ENCODE measurements at regions not wholly inside any gene's neighbourhood (a gene's known extent, or its start where the extent isn't known, plus 50 kb on each side); places are given as distances from the start of the nearest gene placed in this dataset.

GRCh38 chr19:29012457-29012856, 200.5 kb downstream of the UQCRFS1 start:
- DNase-seq (ENCODE audit: low read depth in 1 of 2, low spot score in 1 of 2) = no peak

GRCh38 chr19:29010276-29010675, 202.7 kb downstream of the UQCRFS1 start:
- TF ChIP-seq REST (IDR thresholded peaks at IDR 0.05; ENCODE audit: insufficient replicate concordance, low read depth) (no peak), GABPA (IDR thresholded peaks at IDR 0.05; ENCODE audit: low read depth) (no peak), SPI1 (IDR thresholded peaks at IDR 0.05; ENCODE audit: borderline replicate concordance, low read depth) (no peak), POLR2AphosphoS5 (IDR thresholded peaks at IDR 0.05; ENCODE audit: low read depth) (no peak), CTCF (IDR thresholded peaks at IDR 0.05; ENCODE audit: insufficient read depth, low read length) (no peak)
- DNase-seq (ENCODE audit: low read depth in 1 of 2, low spot score in 1 of 2) = no peak
- Histone ChIP-seq H3K27me3 (ENCODE audit: insufficient read depth, poor library complexity, severe bottlenecking) (peaks cover 3% of the 10 kb centered on the region), H3K27ac (replicated peaks) (no peak overlapping the region), H3K4me3 (replicated peaks; ENCODE audit: insufficient read depth, low read length) (no peak overlapping the region)

More at GRCh38 chr19:29012457-29012856, 200.5 kb downstream of the UQCRFS1 start:
- Histone ChIP-seq H3K27ac (replicated peaks) (no peak overlapping the region), H3K4me3 (replicated peaks; ENCODE audit: insufficient read depth, low read length) (no peak overlapping the region), H3K27me3 (ENCODE audit: insufficient read depth, poor library complexity, severe bottlenecking) (peaks cover 3% of the 10 kb centered on the region)
- TF ChIP-seq GABPA (IDR thresholded peaks at IDR 0.05; ENCODE audit: low read depth) (no peak), SPI1 (IDR thresholded peaks at IDR 0.05; ENCODE audit: borderline replicate concordance, low read depth) (no peak), REST (IDR thresholded peaks at IDR 0.05; ENCODE audit: insufficient replicate concordance, low read depth) (no peak), POLR2AphosphoS5 (IDR thresholded peaks at IDR 0.05; ENCODE audit: low read depth) (no peak), CTCF (IDR thresholded peaks at IDR 0.05; ENCODE audit: insufficient read depth, low read length) (no peak)

GRCh38 chr19:29006057-29006735, 206.8 kb downstream of the UQCRFS1 start:
- Histone ChIP-seq H3K4me3 (replicated peaks; ENCODE audit: insufficient read depth, low read length) (no peak overlapping the region), H3K27ac (replicated peaks) (no peak overlapping the region), H3K27me3 (ENCODE audit: insufficient read depth, poor library complexity, severe bottlenecking) (no peaks in the 10 kb centered on the region)
- DNase-seq (ENCODE audit: low read depth in 1 of 2, low spot score in 1 of 2) = no peak
- TF ChIP-seq GABPA (IDR thresholded peaks at IDR 0.05; ENCODE audit: low read depth) (no peak), SPI1 (IDR thresholded peaks at IDR 0.05; ENCODE audit: borderline replicate concordance, low read depth) (no peak), POLR2AphosphoS5 (IDR thresholded peaks at IDR 0.05; ENCODE audit: low read depth) (no peak), REST (IDR thresholded peaks at IDR 0.05; ENCODE audit: insufficient replicate concordance, low read depth) (no peak), CTCF (IDR thresholded peaks at IDR 0.05; ENCODE audit: insufficient read depth, low read length) (no peak)
